ENCODE measurements at regions not wholly inside any gene's neighbourhood (a gene's known extent, or its start where the extent isn't known, plus 50 kb on each side); places are given as distances from the start of the nearest gene placed in this dataset.

DNA sequence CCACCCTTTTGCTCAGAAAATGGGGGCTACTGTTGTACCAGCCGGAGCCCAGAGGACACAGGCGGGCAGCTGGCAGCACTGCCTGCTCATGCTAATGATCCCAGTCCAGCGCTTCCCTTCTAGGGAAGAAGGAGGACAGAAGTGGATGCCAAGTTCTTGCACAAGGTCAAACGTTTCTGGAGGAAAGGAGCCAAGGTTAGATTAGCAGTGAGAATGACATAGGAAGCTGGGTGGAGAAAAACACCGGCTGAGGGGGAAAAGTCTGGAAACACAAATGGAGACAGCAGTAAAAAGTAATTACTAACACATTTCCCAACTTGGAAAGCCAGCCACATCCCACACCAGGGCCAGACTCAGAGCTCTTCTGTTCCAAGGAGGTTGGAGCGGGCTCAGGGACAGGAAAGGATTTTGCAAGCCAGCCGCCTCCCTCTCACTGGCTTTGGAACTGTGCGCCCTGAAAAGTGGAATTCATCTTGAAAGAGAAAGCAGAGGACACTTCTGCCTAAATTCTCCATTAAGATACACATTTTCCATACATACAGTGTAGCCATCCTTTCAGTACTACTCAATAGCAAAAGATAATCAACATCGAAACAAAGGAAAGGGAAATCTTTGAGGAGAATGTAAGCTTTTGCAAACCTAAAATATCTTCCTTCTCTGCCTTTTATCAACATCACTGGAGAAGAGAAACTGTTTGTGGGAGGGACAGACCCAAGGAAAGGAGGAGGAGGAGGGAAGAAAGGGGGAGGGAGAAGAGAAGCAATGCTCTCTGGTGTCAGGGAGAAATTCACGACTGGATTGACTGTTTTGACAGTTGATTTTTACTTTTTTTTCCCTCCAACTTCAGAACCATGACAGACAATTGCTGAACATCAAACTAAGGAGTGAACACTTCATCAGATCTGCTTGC is 133.6 kb downstream of the CD47 start:
- H3K27me3 ChIP-seq (ENCODE audit: insufficient read depth, low read length): no peaks in the 10 kb centered on the region
- no peak overlapping the region for H3K14ac ChIP-seq (ENCODE audit: low read length)
- no peak overlapping the region for H4K12ac ChIP-seq (ENCODE audit: low read depth, low read length)
- no peaks in the 10 kb centered on the region for H3K9me3 ChIP-seq (ENCODE audit: insufficient read depth, low read depth, low read length)
- no peak overlapping the region for H3K23ac ChIP-seq (ENCODE audit: low read length)
- no peak overlapping the region for H2BK5ac ChIP-seq (ENCODE audit: low read depth, low read length, poor library complexity)
- no peak overlapping the region for H3K4me3 ChIP-seq (ENCODE audit: low read depth, low read length)
- H3K4me1 ChIP-seq (ENCODE audit: control insufficient read depth in 1 of 2, insufficient read depth in 2 of 2, low read length in 2 of 2): peaks cover 6 to 7% of the 10 kb centered on the region in 2 experiments
- H2AK5ac ChIP-seq (ENCODE audit: low read length): no peak overlapping the region
- H3K18ac ChIP-seq (ENCODE audit: low read length): no peak overlapping the region
- no peak overlapping the region for H3K4me2 ChIP-seq (ENCODE audit: low read length)
- H4K8ac ChIP-seq (ENCODE audit: low read depth, low read length): peak overlapping the region; percentile 25
- no peak overlapping the region for H3K4ac ChIP-seq (ENCODE audit: low read depth, low read length)
- no peak overlapping the region for H2AFZ ChIP-seq (ENCODE audit: insufficient read depth, low read length, poor library complexity)
- no peak overlapping the region for H3K27ac ChIP-seq (ENCODE audit: low read depth, low read length)
- no CpG with 5 or more reads among the region's 10 CpGs for WGBS (ENCODE audit: extremely low coverage, insufficient coverage, insufficient read length)
- H2BK12ac ChIP-seq (ENCODE audit: low read length): peak overlapping the region; percentile 26
- H4K91ac ChIP-seq (ENCODE audit: low read depth, low read length): peak overlapping the region; percentile 34
- no peak for DNase-seq
- H3K79me1 ChIP-seq (ENCODE audit: low read length): peaks cover 1% of the 10 kb centered on the region
- H3K9ac ChIP-seq (ENCODE audit: low read length): no peak overlapping the region
- H2BK120ac ChIP-seq (ENCODE audit: insufficient read depth, low read length, poor library complexity): no peak overlapping the region
- H3K36me3 ChIP-seq (ENCODE audit: control insufficient read depth in 1 of 2, insufficient read depth in 2 of 2, low read length in 2 of 2): no peaks in the 10 kb centered on the region
- no peaks in the 10 kb centered on the region for H3K79me2 ChIP-seq (ENCODE audit: control insufficient read depth, insufficient read depth, low read length, poor library complexity)

DNA sequence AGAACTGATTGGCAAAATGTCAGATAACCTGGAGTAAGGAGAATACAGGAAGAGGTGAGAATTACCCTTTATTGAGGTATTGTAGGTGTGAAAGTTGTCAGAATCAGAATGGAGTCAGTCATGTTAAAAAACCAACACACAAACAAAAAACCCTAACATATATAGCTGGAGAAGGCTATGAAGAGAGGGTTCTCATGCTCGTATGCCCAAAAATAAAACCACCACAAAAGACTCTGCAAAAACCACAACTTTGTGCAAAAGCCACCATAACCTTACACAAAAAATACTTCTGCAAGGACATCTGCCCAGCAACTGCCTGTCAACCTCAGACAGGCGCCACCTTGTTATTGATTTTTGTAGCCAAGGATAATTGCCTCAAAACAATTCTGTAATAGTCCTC is 136.0 kb downstream of the CD47 start:
- Histone ChIP-seq H3K18ac (ENCODE audit: low read length) (no peak overlapping the region), H4K12ac (ENCODE audit: low read depth, low read length) (no peak overlapping the region), H3K23ac (ENCODE audit: low read length) (no peak overlapping the region), H4K8ac (ENCODE audit: low read depth, low read length) (no peak overlapping the region), H3K27me3 (ENCODE audit: insufficient read depth, low read length) (no peaks in the 10 kb centered on the region), H3K4me1 (ENCODE audit: control insufficient read depth in 1 of 2, insufficient read depth in 2 of 2, low read length in 2 of 2) (peaks cover 6 to 7% of the 10 kb centered on the region in 2 experiments), H3K36me3 (ENCODE audit: control insufficient read depth in 1 of 2, insufficient read depth in 2 of 2, low read length in 2 of 2) (no peaks in the 10 kb centered on the region), H3K27ac (ENCODE audit: low read depth, low read length) (no peak overlapping the region), H3K4me2 (ENCODE audit: low read length) (no peak overlapping the region), H4K91ac (ENCODE audit: low read depth, low read length) (no peak overlapping the region), H3K79me1 (ENCODE audit: low read length) (peaks cover 1% of the 10 kb centered on the region), H3K79me2 (ENCODE audit: control insufficient read depth, insufficient read depth, low read length, poor library complexity) (no peaks in the 10 kb centered on the region), H2AK5ac (ENCODE audit: low read length) (no peak overlapping the region), H3K4ac (ENCODE audit: low read depth, low read length) (no peak overlapping the region), H2AFZ (ENCODE audit: insufficient read depth, low read length, poor library complexity) (no peak overlapping the region), H3K14ac (ENCODE audit: low read length) (no peak overlapping the region), H2BK12ac (ENCODE audit: low read length) (no peak overlapping the region), H2BK120ac (ENCODE audit: insufficient read depth, low read length, poor library complexity) (no peak overlapping the region), H3K9me3 (ENCODE audit: insufficient read depth, low read depth, low read length) (no peaks in the 10 kb centered on the region), H3K9ac (ENCODE audit: low read length) (no peak overlapping the region), H3K4me3 (ENCODE audit: low read depth, low read length) (no peak overlapping the region), H2BK5ac (ENCODE audit: low read depth, low read length, poor library complexity) (no peak overlapping the region)
- WGBS (ENCODE audit: extremely low coverage, insufficient coverage, insufficient read length): no CpG with 5 or more reads among the region's 2 CpGs
- no peak for DNase-seq

DNA sequence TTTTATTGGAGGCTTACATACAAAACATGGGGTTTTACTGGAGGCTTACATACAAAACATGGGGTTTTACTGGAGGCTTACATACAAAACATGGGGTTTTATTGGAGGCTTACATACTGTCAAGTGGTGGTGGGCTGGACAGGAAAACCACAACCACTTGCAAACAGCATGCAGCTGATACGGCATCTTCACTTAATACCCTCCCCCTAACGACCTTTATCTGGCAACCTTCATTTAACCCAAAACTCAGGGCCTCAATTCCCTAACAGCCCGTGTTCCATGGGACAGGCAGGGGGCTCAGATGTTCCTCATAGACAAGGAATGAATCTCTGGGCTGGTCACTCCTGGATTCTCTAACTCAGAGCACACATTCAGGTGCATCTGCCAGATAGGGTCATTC is 137.1 kb downstream of the CD47 start:
- H3K79me2 ChIP-seq (ENCODE audit: control insufficient read depth, insufficient read depth, low read length, poor library complexity): no peaks in the 10 kb centered on the region
- no peak overlapping the region for H3K4me3 ChIP-seq (ENCODE audit: low read depth, low read length)
- no peak overlapping the region for H4K91ac ChIP-seq (ENCODE audit: low read depth, low read length)
- H2AFZ ChIP-seq (ENCODE audit: insufficient read depth, low read length, poor library complexity): no peak overlapping the region
- no peak overlapping the region for H3K23ac ChIP-seq (ENCODE audit: low read length)
- no peaks in the 10 kb centered on the region for H3K9me3 ChIP-seq (ENCODE audit: insufficient read depth, low read depth, low read length)
- no peak for DNase-seq
- no peaks in the 10 kb centered on the region for H3K27me3 ChIP-seq (ENCODE audit: insufficient read depth, low read length)
- no peak overlapping the region for H3K4me2 ChIP-seq (ENCODE audit: low read length)
- no peak overlapping the region for H2BK120ac ChIP-seq (ENCODE audit: insufficient read depth, low read length, poor library complexity)
- H3K79me1 ChIP-seq (ENCODE audit: low read length): peaks cover 1% of the 10 kb centered on the region
- H3K36me3 ChIP-seq (ENCODE audit: control insufficient read depth in 1 of 2, insufficient read depth in 2 of 2, low read length in 2 of 2): no peaks in the 10 kb centered on the region
- H3K4ac ChIP-seq (ENCODE audit: low read depth, low read length): no peak overlapping the region
- H3K14ac ChIP-seq (ENCODE audit: low read length): no peak overlapping the region
- no peak overlapping the region for H4K8ac ChIP-seq (ENCODE audit: low read depth, low read length)
- no peak overlapping the region for H2AK5ac ChIP-seq (ENCODE audit: low read length)
- no peak overlapping the region for H2BK5ac ChIP-seq (ENCODE audit: low read depth, low read length, poor library complexity)
- no CpG with 5 or more reads among the region's 3 CpGs for WGBS (ENCODE audit: extremely low coverage, insufficient coverage, insufficient read length)
- no peak overlapping the region for H4K12ac ChIP-seq (ENCODE audit: low read depth, low read length)
- H2BK12ac ChIP-seq (ENCODE audit: low read length): no peak overlapping the region
- H3K4me1 ChIP-seq (ENCODE audit: control insufficient read depth in 1 of 2, insufficient read depth in 2 of 2, low read length in 2 of 2): peaks cover 6 to 7% of the 10 kb centered on the region in 2 experiments
- H3K27ac ChIP-seq (ENCODE audit: low read depth, low read length): no peak overlapping the region
- H3K18ac ChIP-seq (ENCODE audit: low read length): no peak overlapping the region
- no peak overlapping the region for H3K9ac ChIP-seq (ENCODE audit: low read length)

DNA sequence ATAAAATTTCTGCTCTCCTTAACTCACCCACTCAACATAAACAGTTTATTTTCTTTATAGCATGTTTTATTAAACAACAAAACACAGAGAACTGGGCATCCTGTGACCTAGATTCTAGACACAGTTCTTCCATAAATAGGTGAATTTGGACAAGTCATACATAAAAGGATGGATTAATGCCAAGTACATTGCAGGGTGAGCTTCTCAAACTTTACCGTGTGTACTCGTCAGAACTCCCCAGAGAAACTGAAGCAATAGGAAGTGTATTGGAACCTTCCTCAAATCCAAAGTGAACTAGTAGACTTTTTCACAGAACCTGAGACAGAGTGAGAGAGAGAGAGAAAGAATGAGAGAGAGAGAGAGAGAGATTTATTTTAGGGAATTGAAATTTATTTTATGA is 139.7 kb downstream of the CD47 start:
- no peaks in the 10 kb centered on the region for H3K4me1 ChIP-seq (ENCODE audit: control insufficient read depth in 1 of 2, insufficient read depth in 2 of 2, low read length in 2 of 2)
- no peak overlapping the region for H2AFZ ChIP-seq (ENCODE audit: insufficient read depth, low read length, poor library complexity)
- no peak overlapping the region for H3K23ac ChIP-seq (ENCODE audit: low read length)
- no peak overlapping the region for H4K91ac ChIP-seq (ENCODE audit: low read depth, low read length)
- no peaks in the 10 kb centered on the region for H3K9me3 ChIP-seq (ENCODE audit: insufficient read depth, low read depth, low read length)
- no peak overlapping the region for H3K9ac ChIP-seq (ENCODE audit: low read length)
- H4K12ac ChIP-seq (ENCODE audit: low read depth, low read length): no peak overlapping the region
- H3K14ac ChIP-seq (ENCODE audit: low read length): no peak overlapping the region
- no peak overlapping the region for H3K4me3 ChIP-seq (ENCODE audit: low read depth, low read length)
- H2BK5ac ChIP-seq (ENCODE audit: low read depth, low read length, poor library complexity): no peak overlapping the region
- no peak overlapping the region for H4K8ac ChIP-seq (ENCODE audit: low read depth, low read length)
- H3K79me2 ChIP-seq (ENCODE audit: control insufficient read depth, insufficient read depth, low read length, poor library complexity): no peaks in the 10 kb centered on the region
- H3K18ac ChIP-seq (ENCODE audit: low read length): no peak overlapping the region
- H3K4ac ChIP-seq (ENCODE audit: low read depth, low read length): no peak overlapping the region
- H3K79me1 ChIP-seq (ENCODE audit: low read length): no peaks in the 10 kb centered on the region
- WGBS (ENCODE audit: extremely low coverage, insufficient coverage, insufficient read length): no CpG with 5 or more reads among the region's 2 CpGs
- no peaks in the 10 kb centered on the region for H3K36me3 ChIP-seq (ENCODE audit: control insufficient read depth in 1 of 2, insufficient read depth in 2 of 2, low read length in 2 of 2)
- H3K27me3 ChIP-seq (ENCODE audit: insufficient read depth, low read length): no peaks in the 10 kb centered on the region
- H3K4me2 ChIP-seq (ENCODE audit: low read length): no peak overlapping the region
- no peak for DNase-seq
- H2BK120ac ChIP-seq (ENCODE audit: insufficient read depth, low read length, poor library complexity): no peak overlapping the region
- no peak overlapping the region for H2AK5ac ChIP-seq (ENCODE audit: low read length)
- H3K27ac ChIP-seq (ENCODE audit: low read depth, low read length): no peak overlapping the region
- no peak overlapping the region for H2BK12ac ChIP-seq (ENCODE audit: low read length)

All from trophoblast cell (in vitro differentiated cells and primary cell).